CD8-positive, alpha-beta memory T cell (primary cell): ENCODE measurements at regions not wholly inside any gene's neighbourhood (a gene's known extent, or its start where the extent isn't known, plus 50 kb on each side); places are given as distances from the start of the nearest gene placed in this dataset.

Experiments
- CTCF ChIA-PET: fragments of 350-600 bp; sonication (Branson Sonifier 250); formaldehyde crosslinking; loops from one replicate; lab custom pipeline; 2021; ENCODE audit warnings: antibody characterized with exemption; lab: Charles Lee
- POLR2A ChIA-PET: fragments of 350-600 bp; sonication (Branson Sonifier 250); formaldehyde crosslinking; loops from one replicate; lab custom pipeline; 2021; ENCODE audit warnings: antibody characterized with exemption; lab: Charles Lee
- DNase-seq, 5 donors: peaks; one replicate each; pipeline versions ENCODE4 v3.0.0 to v3.0.0-alpha.2; 2020 to 2022; ENCODE audit warnings: mixed read lengths in 1 of 5
- H3K27ac ChIP-seq: one replicate; pipeline ENCODE4 v1.7.0; 2013; ENCODE audit warnings: low read depth, mild to moderate bottlenecking, low read length, moderate library complexity
- H3K27me3 ChIP-seq: 2 replicates; pipeline ENCODE4 v1.7.0; 2013; ENCODE audit warnings: low read length, mild to moderate bottlenecking; ENCODE audit not compliant: insufficient read depth, poor library complexity, severe bottlenecking
- H3K36me3 ChIP-seq: 2 replicates; pipeline ENCODE4 v1.7.0; 2013; ENCODE audit warnings: mild to moderate bottlenecking, low read length, moderate library complexity; ENCODE audit not compliant: insufficient read depth
- H3K4me1 ChIP-seq: 2 replicates; pipeline ENCODE4 v1.7.0; 2013; ENCODE audit warnings: mild to moderate bottlenecking, low read length, moderate library complexity; ENCODE audit not compliant: insufficient read depth
- H3K4me3 ChIP-seq: 2 replicates; pipeline ENCODE4 v1.7.0; 2013; ENCODE audit warnings: mild to moderate bottlenecking, low read length
- H3K9me3 ChIP-seq: 2 replicates; pipeline ENCODE4 v1.7.0; 2013; ENCODE audit warnings: mild to moderate bottlenecking, low read length
- H3K27ac Mint-ChIP-seq, 8 donors: one replicate each; pipeline ENCODE4 v1.8.0; 2020 to 2021; ENCODE audit warnings: mixed read lengths in 8 of 8, mild to moderate bottlenecking in 6 of 8, inconsistent platforms in 3 of 8, moderate library complexity in 3 of 8
- H3K27me3 Mint-ChIP-seq, 2 donors: one replicate each; pipeline ENCODE4 v1.8.0; 2020 to 2021; ENCODE audit warnings: mixed read lengths in 2 of 2, mild to moderate bottlenecking in 1 of 2, moderate library complexity in 1 of 2
- H3K36me3 Mint-ChIP-seq, 3 donors: one replicate each; pipeline ENCODE4 v1.8.0; 2020 to 2021; ENCODE audit warnings: mixed read lengths in 3 of 3, inconsistent platforms in 1 of 3, mild to moderate bottlenecking in 1 of 3
- H3K4me1 Mint-ChIP-seq, 3 donors: one replicate each; pipeline ENCODE4 v1.8.0; 2020 to 2021; ENCODE audit warnings: mixed read lengths in 3 of 3, inconsistent platforms in 1 of 3, mild to moderate bottlenecking in 1 of 3
- H3K4me3 Mint-ChIP-seq, 7 donors: one replicate each; pipeline ENCODE4 v1.8.0; 2020 to 2021; ENCODE audit warnings: mixed read lengths in 7 of 7, mild to moderate bottlenecking in 6 of 7, moderate library complexity in 4 of 7, inconsistent platforms in 2 of 7
- H3K9me3 Mint-ChIP-seq, 5 donors: one replicate each; pipeline ENCODE4 v1.8.0; 2020 to 2022; ENCODE audit warnings: mixed read lengths in 5 of 5, mild to moderate bottlenecking in 3 of 5, moderate library complexity in 2 of 5, inconsistent platforms in 1 of 5

GRCh38 chr13:29654384-29654783, 58.9 kb upstream of the SLC7A1 start:
- Mint-ChIP-seq H3K27me3 (peaks cover 5 to 20% of the 10 kb centered on the region in 2 donors), H3K4me3 (no peak overlapping the region), H3K36me3 (peaks cover 0 to 19% (median 4%) of the 10 kb centered on the region in 3 donors), H3K4me1 (peaks cover 0 to 3% (median 0%) of the 10 kb centered on the region in 3 donors), H3K27ac (no peak overlapping the region), H3K9me3 (peaks cover 0 to 5% (median under 1%) of the 10 kb centered on the region in 5 donors)
- H3K36me3 ChIP-seq: no peaks in the 10 kb centered on the region
- ChIA-PET POLR2A (no interaction called here), CTCF (no interaction called here)
- H3K27ac ChIP-seq: no peak overlapping the region
- DNase-seq: no peak
- no peaks in the 10 kb centered on the region for H3K9me3 ChIP-seq
- H3K4me1 ChIP-seq: no peaks in the 10 kb centered on the region
- no peak overlapping the region for H3K4me3 ChIP-seq
- H3K27me3 ChIP-seq: no peaks in the 10 kb centered on the region

- CTCF ChIA-PET: no interaction called here
- Mint-ChIP-seq H3K27me3 (peaks cover 0 to 8% of the 10 kb centered on the region in 2 donors), H3K27ac (peak overlapping the region in 4 of 8 donors; percentile 2 to 94 (median 93)), H3K9me3 (peaks cover 0 to 7% (median 4%) of the 10 kb centered on the region in 5 donors), H3K36me3 (peaks cover 1 to 4% (median 2%) of the 10 kb centered on the region in 3 donors), H3K4me3 (peak overlapping the region in 5 of 7 donors; percentile 10 to 89 (median 74)), H3K4me1 (peaks cover 6 to 11% (median 9%) of the 10 kb centered on the region in 3 donors)
- Histone ChIP-seq H3K4me1 (no peaks in the 10 kb centered on the region), H3K27me3 (no peaks in the 10 kb centered on the region), H3K27ac (no peak overlapping the region), H3K9me3 (no peaks in the 10 kb centered on the region), H3K36me3 (no peaks in the 10 kb centered on the region), H3K4me3 (no peak overlapping the region)
- POLR2A ChIA-PET: no interaction called here
- DNase-seq: no peak
Measured at GRCh38 chr13:29648760-29649159, 53.3 kb upstream of the SLC7A1 start.
